ENCODE measurements at regions not wholly inside any gene's neighbourhood (a gene's known extent, or its start where the extent isn't known, plus 50 kb on each side); places are given as distances from the start of the nearest gene placed in this dataset.
"Not testable (repeated sequence)": the region's sequence is repeated elsewhere in the genome, so short reads cannot be mapped to it uniquely, and the experiment has no call there.

DNA sequence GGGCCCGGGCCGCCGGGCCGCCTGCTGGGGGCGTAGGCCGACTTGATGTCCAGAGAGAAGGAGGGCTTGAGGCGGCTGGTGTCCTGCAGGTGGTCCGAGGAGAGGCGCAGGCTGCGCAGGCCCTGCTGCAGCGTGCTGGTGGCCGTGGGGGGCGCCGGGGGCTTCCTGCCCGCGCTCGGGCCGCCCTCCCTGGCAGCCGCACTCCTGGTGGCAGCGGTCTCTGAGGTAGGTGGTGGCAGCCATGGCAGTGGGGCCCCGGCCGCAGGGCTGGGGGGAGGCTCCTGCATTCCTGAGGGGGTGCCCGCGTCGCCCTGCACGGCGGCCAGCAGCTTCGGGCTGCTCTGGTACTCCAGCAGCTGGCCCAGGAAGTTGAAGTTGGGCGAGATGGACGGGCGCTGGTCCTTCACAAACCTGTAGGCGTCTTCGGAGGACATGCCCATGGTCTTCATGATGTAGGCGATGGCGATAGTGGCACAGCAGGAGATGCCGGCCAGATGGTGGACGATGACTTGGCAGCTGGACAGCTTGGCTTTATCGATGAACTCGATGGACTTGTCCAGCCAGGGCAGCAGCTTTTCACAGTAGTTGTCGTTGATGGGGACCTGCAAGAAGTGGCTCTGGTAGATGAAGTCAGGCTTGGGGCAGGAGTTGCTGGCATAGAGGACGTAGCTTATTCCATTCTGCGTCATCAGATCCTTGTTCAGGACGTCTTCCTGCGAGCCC lies 136.1 kb upstream of the PTPN20 start:
- WGBS, 2 donors = 96 to 99% methylated on average over 16 to 32 of the region's 44 CpGs
- not testable (repeated sequence) for H3K36me3 ChIP-seq (ENCODE audit: control insufficient read depth in 2 of 2, insufficient read depth in 2 of 2, low read length in 1 of 2); H3K4me3 ChIP-seq (ENCODE audit: low read depth in 1 of 2, low read length in 2 of 2); H3K27ac ChIP-seq (ENCODE audit: low read depth in 2 of 2, low read length in 1 of 2); H3K27me3 ChIP-seq (ENCODE audit: control insufficient read depth in 1 of 2, insufficient read depth in 2 of 2, low read length in 2 of 2); H3K4me1 ChIP-seq (ENCODE audit: control insufficient read depth in 2 of 2, insufficient read depth in 2 of 2, low read length in 1 of 2); H3K9me3 ChIP-seq (ENCODE audit: control insufficient read depth in 2 of 2, insufficient read depth in 1 of 2, low read depth in 1 of 2, low read length in 1 of 2)

DNA sequence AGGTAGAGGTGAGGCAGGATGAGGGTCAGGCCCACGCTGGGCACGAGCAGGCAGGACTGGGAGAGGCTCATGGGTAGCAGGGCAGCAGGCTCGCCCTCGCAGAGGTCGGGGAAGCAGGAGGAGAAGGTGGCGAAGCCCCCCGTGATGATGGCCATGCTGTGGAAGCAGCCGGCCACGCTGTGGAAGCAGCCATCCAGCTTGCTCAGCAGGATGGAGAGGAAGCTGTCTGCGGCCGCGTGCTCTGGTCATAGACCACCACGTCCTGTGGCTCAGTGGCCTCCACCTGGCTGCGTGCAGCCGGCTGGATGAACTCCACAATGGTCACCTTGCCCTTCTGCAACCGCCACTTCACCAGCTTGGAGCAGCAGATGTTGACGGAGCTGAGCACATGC lies 135.6 kb upstream of the PTPN20 start:
- not testable (repeated sequence) for H3K4me1 ChIP-seq (ENCODE audit: control insufficient read depth in 2 of 2, insufficient read depth in 2 of 2, low read length in 1 of 2); H3K27me3 ChIP-seq (ENCODE audit: control insufficient read depth in 1 of 2, insufficient read depth in 2 of 2, low read length in 2 of 2); H3K9me3 ChIP-seq (ENCODE audit: control insufficient read depth in 2 of 2, insufficient read depth in 1 of 2, low read depth in 1 of 2, low read length in 1 of 2); H3K4me3 ChIP-seq (ENCODE audit: low read depth in 1 of 2, low read length in 2 of 2); H3K27ac ChIP-seq (ENCODE audit: low read depth in 2 of 2, low read length in 1 of 2); H3K36me3 ChIP-seq (ENCODE audit: control insufficient read depth in 2 of 2, insufficient read depth in 2 of 2, low read length in 1 of 2)
- 94 to 95% methylated on average over 15 to 17 of the region's 17 CpGs for WGBS, 2 donors

DNA sequence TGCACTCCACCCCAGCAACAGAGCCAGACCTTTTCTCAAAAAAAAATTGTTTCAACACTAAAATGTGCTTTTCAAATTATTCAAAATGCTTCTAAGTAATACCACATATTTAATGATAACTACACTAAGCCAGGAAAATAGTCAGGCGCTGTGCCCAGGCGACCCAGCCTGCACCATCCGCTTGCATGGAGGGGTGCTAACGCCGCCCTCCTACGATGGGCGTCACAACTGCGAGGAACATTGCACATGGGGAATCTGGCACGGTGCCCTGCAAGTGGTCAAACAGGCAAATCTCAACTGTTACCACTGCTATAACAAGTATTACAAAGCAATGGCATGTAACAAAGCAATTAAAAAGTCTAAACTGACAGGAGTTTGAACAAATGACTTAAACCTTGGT lies 131.7 kb upstream of the PTPN20 start:
- not testable (repeated sequence) for H3K9me3 ChIP-seq (ENCODE audit: control insufficient read depth in 2 of 2, insufficient read depth in 1 of 2, low read depth in 1 of 2, low read length in 1 of 2); H3K27ac ChIP-seq (ENCODE audit: low read depth in 2 of 2, low read length in 1 of 2); H3K36me3 ChIP-seq (ENCODE audit: control insufficient read depth in 2 of 2, insufficient read depth in 2 of 2, low read length in 1 of 2); H3K4me3 ChIP-seq (ENCODE audit: low read depth in 1 of 2, low read length in 2 of 2); H3K27me3 ChIP-seq (ENCODE audit: control insufficient read depth in 1 of 2, insufficient read depth in 2 of 2, low read length in 2 of 2); H3K4me1 ChIP-seq (ENCODE audit: control insufficient read depth in 2 of 2, insufficient read depth in 2 of 2, low read length in 1 of 2)
- WGBS, 2 donors = 26 to 46% methylated on average over 9 of the region's 9 CpGs

DNA sequence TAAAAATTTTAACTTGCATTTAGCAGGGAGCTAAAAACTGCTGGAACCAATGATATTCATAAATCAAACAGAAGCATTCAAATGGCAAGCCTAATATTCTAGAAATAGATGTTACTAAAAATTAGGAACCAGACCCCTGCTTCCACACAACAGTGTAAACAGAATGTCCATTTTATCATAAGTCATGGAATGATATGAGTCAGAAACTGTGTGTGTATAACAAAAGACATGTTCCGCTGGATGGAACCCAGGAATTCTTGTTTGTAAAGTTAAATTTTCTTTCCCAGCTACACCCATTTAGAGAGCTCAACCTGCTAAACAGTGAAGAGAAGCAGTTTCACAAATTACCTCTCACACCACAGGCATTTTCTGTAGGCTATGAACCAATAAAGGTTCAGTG lies 131.1 kb upstream of the PTPN20 start:
- H3K9me3 ChIP-seq (ENCODE audit: control insufficient read depth in 2 of 2, insufficient read depth in 1 of 2, low read depth in 1 of 2, low read length in 1 of 2) = not testable (repeated sequence)

DNA sequence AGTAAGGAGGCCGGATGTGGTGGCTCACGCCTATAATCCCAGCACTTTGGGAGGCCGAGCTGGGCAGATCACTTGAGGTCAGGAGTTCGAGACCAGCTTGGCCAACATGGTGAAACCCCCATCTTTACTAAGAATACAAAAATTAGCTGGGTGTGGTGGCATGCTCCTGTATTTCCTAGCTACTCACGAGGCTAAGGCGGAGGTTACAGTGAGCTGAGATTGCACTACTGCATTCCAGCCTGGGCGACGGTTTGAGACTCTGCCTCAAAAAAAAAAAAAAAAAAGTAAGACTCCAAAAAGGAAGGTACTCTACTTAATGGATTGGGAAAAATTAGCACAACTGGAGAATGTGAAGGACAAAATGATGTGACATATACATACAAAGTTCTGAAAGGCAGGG lies 130.2 kb upstream of the PTPN20 start:
- H3K27ac ChIP-seq (ENCODE audit: low read depth in 2 of 2, low read length in 1 of 2) = peak overlapping the region in 1 of 2 donors; percentile 39

More for the DNA sequence above, 131.1 kb upstream of the PTPN20 start:
- peak overlapping the region in 1 of 2 donors; percentile 39 for H3K27ac ChIP-seq (ENCODE audit: low read depth in 2 of 2, low read length in 1 of 2)
- H3K27me3 ChIP-seq (ENCODE audit: control insufficient read depth in 1 of 2, insufficient read depth in 2 of 2, low read length in 2 of 2); H3K36me3 ChIP-seq (ENCODE audit: control insufficient read depth in 2 of 2, insufficient read depth in 2 of 2, low read length in 1 of 2); H3K4me3 ChIP-seq (ENCODE audit: low read depth in 1 of 2, low read length in 2 of 2); H3K4me1 ChIP-seq (ENCODE audit: control insufficient read depth in 2 of 2, insufficient read depth in 2 of 2, low read length in 1 of 2): not testable (repeated sequence)
- 36 to 69% methylated on average over 1 of the region's 1 CpG for WGBS, 2 donors

DNA sequence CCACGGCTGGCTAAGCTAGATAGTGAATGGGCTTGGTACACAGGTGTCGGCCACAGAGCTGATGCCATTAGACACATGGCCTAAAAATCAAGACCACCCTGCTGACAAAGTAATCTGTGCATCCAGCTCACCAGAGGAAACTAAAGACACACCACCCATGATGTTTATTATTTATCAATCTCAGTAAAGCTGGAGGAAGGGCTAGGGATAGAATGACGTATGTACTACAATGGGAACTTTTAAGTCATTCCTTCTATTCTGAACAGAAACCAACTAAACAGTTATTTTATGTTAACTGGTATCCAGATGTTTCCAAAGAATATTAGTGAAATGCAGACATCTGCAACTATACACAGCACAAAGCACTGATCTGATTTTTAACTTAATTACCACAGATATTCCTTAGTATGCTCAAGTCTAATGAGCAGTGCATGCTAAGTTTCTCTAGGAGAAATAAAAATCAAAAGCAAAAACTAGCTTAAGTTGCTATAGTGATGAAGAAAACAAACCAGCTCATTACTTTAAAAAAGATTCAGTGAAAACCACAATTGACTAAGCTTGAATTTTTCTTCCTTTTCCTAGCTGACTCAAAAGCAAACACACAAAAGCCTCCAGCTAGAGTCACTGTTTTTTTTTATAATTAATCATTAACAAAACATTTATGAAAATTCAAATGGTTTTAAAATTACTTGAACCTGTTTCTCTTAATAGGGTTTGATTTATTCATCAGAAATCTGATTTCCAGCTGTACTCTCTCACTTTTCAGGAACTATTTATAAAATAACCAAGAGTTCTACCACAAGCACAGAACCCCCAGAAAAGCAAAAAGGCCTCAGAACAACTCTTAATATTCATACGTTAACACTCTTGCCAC lies 129.0 kb upstream of the PTPN20 start:
- not testable (repeated sequence) for H3K4me1 ChIP-seq (ENCODE audit: control insufficient read depth in 2 of 2, insufficient read depth in 2 of 2, low read length in 1 of 2); H3K27ac ChIP-seq (ENCODE audit: low read depth in 2 of 2, low read length in 1 of 2); H3K4me3 ChIP-seq (ENCODE audit: low read depth in 1 of 2, low read length in 2 of 2); H3K36me3 ChIP-seq (ENCODE audit: control insufficient read depth in 2 of 2, insufficient read depth in 2 of 2, low read length in 1 of 2); H3K9me3 ChIP-seq (ENCODE audit: control insufficient read depth in 2 of 2, insufficient read depth in 1 of 2, low read depth in 1 of 2, low read length in 1 of 2); H3K27me3 ChIP-seq (ENCODE audit: control insufficient read depth in 1 of 2, insufficient read depth in 2 of 2, low read length in 2 of 2)
- 66 to 67% methylated on average over 4 of the region's 4 CpGs for WGBS, 2 donors

More for the DNA sequence above, 130.2 kb upstream of the PTPN20 start:
- not testable (repeated sequence) for H3K9me3 ChIP-seq (ENCODE audit: control insufficient read depth in 2 of 2, insufficient read depth in 1 of 2, low read depth in 1 of 2, low read length in 1 of 2); H3K36me3 ChIP-seq (ENCODE audit: control insufficient read depth in 2 of 2, insufficient read depth in 2 of 2, low read length in 1 of 2); H3K4me3 ChIP-seq (ENCODE audit: low read depth in 1 of 2, low read length in 2 of 2); H3K27me3 ChIP-seq (ENCODE audit: control insufficient read depth in 1 of 2, insufficient read depth in 2 of 2, low read length in 2 of 2); H3K4me1 ChIP-seq (ENCODE audit: control insufficient read depth in 2 of 2, insufficient read depth in 2 of 2, low read length in 1 of 2)
- WGBS, 2 donors = 68% methylated on average over 8 of the region's 8 CpGs

GRCh38 chr10:46784665-46785064 lies 126.6 kb upstream of the PTPN20 start:
- H3K4me1 ChIP-seq (ENCODE audit: control insufficient read depth in 2 of 2, insufficient read depth in 2 of 2, low read length in 1 of 2); H3K9me3 ChIP-seq (ENCODE audit: control insufficient read depth in 2 of 2, insufficient read depth in 1 of 2, low read depth in 1 of 2, low read length in 1 of 2); H3K27ac ChIP-seq (ENCODE audit: low read depth in 2 of 2, low read length in 1 of 2); H3K4me3 ChIP-seq (ENCODE audit: low read depth in 1 of 2, low read length in 2 of 2); H3K36me3 ChIP-seq (ENCODE audit: control insufficient read depth in 2 of 2, insufficient read depth in 2 of 2, low read length in 1 of 2); H3K27me3 ChIP-seq (ENCODE audit: control insufficient read depth in 1 of 2, insufficient read depth in 2 of 2, low read length in 2 of 2): not testable (repeated sequence)
- WGBS, 2 donors = 76 to 89% methylated on average over 2 of the region's 2 CpGs

GRCh38 chr10:46786125-46786517 lies 125.1 kb upstream of the PTPN20 start:
- H3K36me3 ChIP-seq (ENCODE audit: control insufficient read depth in 2 of 2, insufficient read depth in 2 of 2, low read length in 1 of 2); H3K27me3 ChIP-seq (ENCODE audit: control insufficient read depth in 1 of 2, insufficient read depth in 2 of 2, low read length in 2 of 2); H3K9me3 ChIP-seq (ENCODE audit: control insufficient read depth in 2 of 2, insufficient read depth in 1 of 2, low read depth in 1 of 2, low read length in 1 of 2); H3K27ac ChIP-seq (ENCODE audit: low read depth in 2 of 2, low read length in 1 of 2); H3K4me1 ChIP-seq (ENCODE audit: control insufficient read depth in 2 of 2, insufficient read depth in 2 of 2, low read length in 1 of 2): not testable (repeated sequence)
- WGBS, 2 donors = 44 to 46% methylated on average over 15 to 16 of the region's 18 CpGs
- peak overlapping the region; percentile 22 to 81 for H3K4me3 ChIP-seq (ENCODE audit: low read depth in 1 of 2, low read length in 2 of 2)

- not testable (repeated sequence) for H3K9me3 ChIP-seq (ENCODE audit: control insufficient read depth in 2 of 2, insufficient read depth in 1 of 2, low read depth in 1 of 2, low read length in 1 of 2); H3K27me3 ChIP-seq (ENCODE audit: control insufficient read depth in 1 of 2, insufficient read depth in 2 of 2, low read length in 2 of 2); H3K4me1 ChIP-seq (ENCODE audit: control insufficient read depth in 2 of 2, insufficient read depth in 2 of 2, low read length in 1 of 2); H3K36me3 ChIP-seq (ENCODE audit: control insufficient read depth in 2 of 2, insufficient read depth in 2 of 2, low read length in 1 of 2)
- WGBS, 2 donors = 0% methylated on average over 39 to 47 of the region's 62 CpGs
- peak overlapping the region; percentile 74 to 81 for H3K4me3 ChIP-seq (ENCODE audit: low read depth in 1 of 2, low read length in 2 of 2)
- peak overlapping the region; percentile 80 to 90 for H3K27ac ChIP-seq (ENCODE audit: low read depth in 2 of 2, low read length in 1 of 2)
Observed at GRCh38 chr10:46786518-46787320, 124.5 kb upstream of the PTPN20 start.
